Fibroblast of mammary gland (primary cell): ENCODE measurements at regions not wholly inside any gene's neighbourhood (a gene's known extent, or its start where the extent isn't known, plus 50 kb on each side); places are given as distances from the start of the nearest gene placed in this dataset.
"Not testable (repeated sequence)": the region's sequence is repeated elsewhere in the genome, so short reads cannot be mapped to it uniquely, and the experiment has no call there.

Source experiments
- DNase-seq: peaks from one replicate; pipeline ENCODE4 v3.0.0-alpha.2; 2010; ENCODE audit warnings: low read depth
- H3K4me3 ChIP-seq: 2 replicates; pipeline ENCODE4 v1.5.1; 2011; ENCODE audit warnings: low read depth, mild to moderate bottlenecking, low read length, moderate library complexity; ENCODE audit not compliant: control insufficient read depth
- CTCF ChIP-seq: conservative IDR thresholded peaks from 2 replicates; pipeline ENCODE4 v1.5.1; 2011; ENCODE audit warnings: low read depth, low read length, inconsistent platforms; ENCODE audit not compliant: control insufficient read depth, insufficient read depth

GRCh38 chr7:149605696-149606095 is 108.1 kb upstream of the ZNF746 start:
- H3K4me3 ChIP-seq, result no peak overlapping the region
- DNase-seq, result no peak
- no peak for TF ChIP-seq CTCF

- no peak for DNase-seq
- H3K4me3 ChIP-seq, result no peak overlapping the region
- no peak for TF ChIP-seq CTCF
These were observed 106.9 kb upstream of the ZNF746 start for GRCh38 chr7:149604521-149604920.

GRCh38 chr7:149600669-149601330 is 103.2 kb upstream of the ZNF746 start:
- not testable (repeated sequence) for DNase-seq, H3K4me3 ChIP-seq

- TF ChIP-seq CTCF, result no peak
- no peak for DNase-seq
- no peak overlapping the region for H3K4me3 ChIP-seq
These were observed 102.1 kb upstream of the ZNF746 start for GRCh38 chr7:149599636-149600206.

- peak; percentile 41 for DNase-seq
- no peak overlapping the region for H3K4me3 ChIP-seq
- peak; percentile 49 for TF ChIP-seq CTCF
These were observed 101.2 kb upstream of the ZNF746 start for GRCh38 chr7:149598721-149599308.

- not testable (repeated sequence) for H3K4me3 ChIP-seq, DNase-seq
These were observed 100.2 kb upstream of the ZNF746 start for GRCh38 chr7:149597789-149598188.

- DNase-seq, result no peak
- no peak for TF ChIP-seq CTCF
- no peak overlapping the region for H3K4me3 ChIP-seq
These were observed 97.9 kb upstream of the ZNF746 start for GRCh38 chr7:149595541-149595940.

GRCh38 chr7:149595078-149595477 is 97.5 kb upstream of the ZNF746 start:
- no peak overlapping the region for H3K4me3 ChIP-seq
- TF ChIP-seq CTCF, result no peak
- no peak for DNase-seq
